ENCODE measurements at regions not wholly inside any gene's neighbourhood (a gene's known extent, or its start where the extent isn't known, plus 50 kb on each side); places are given as distances from the start of the nearest gene placed in this dataset.

GRCh38 chr3:20288050-20288449, 102.0 kb upstream of the SGO1 start:
- Histone ChIP-seq H3K79me2 (ENCODE audit: insufficient read depth, low read length) (no peaks in the 10 kb centered on the region), H2BK15ac (ENCODE audit: low read depth, low read length) (no peak overlapping the region), H3K27me3 (ENCODE audit: insufficient read depth, low read length) (no peaks in the 10 kb centered on the region), H3K4ac (ENCODE audit: low read depth, low read length) (no peak overlapping the region), H3K4me1 (ENCODE audit: insufficient read depth, low read length) (no peaks in the 10 kb centered on the region), H3K23ac (ENCODE audit: insufficient read length, low read depth, low read length) (no peak overlapping the region), H3K9me3 (ENCODE audit: control insufficient read depth, low read depth, low read length) (peaks cover 10% of the 10 kb centered on the region), H2AK5ac (ENCODE audit: insufficient read length, low read length) (no peak overlapping the region), H4K5ac (ENCODE audit: insufficient read length, low read depth, low read length) (no peak overlapping the region), H3K9ac (ENCODE audit: extremely low read depth, insufficient read length, low read length) (no peak overlapping the region), H2AFZ (ENCODE audit: low read length) (no peak overlapping the region), H4K20me1 (ENCODE audit: control insufficient read depth, insufficient read depth, insufficient read length) (no peaks in the 10 kb centered on the region), H4K8ac (replicated peaks; ENCODE audit: insufficient read length, low read depth, low read length) (no peak overlapping the region), H2BK20ac (ENCODE audit: low read depth, low read length, poor library complexity, severe bottlenecking) (no peak overlapping the region), H3K18ac (ENCODE audit: insufficient read length, low read depth, low read length) (no peak overlapping the region), H3K56ac (ENCODE audit: insufficient read length, low read depth, low read length) (no peak overlapping the region), H2BK120ac (ENCODE audit: low read depth, low read length, poor library complexity, severe bottlenecking) (no peak overlapping the region), H3K27ac (ENCODE audit: insufficient read length, low read depth, low read length) (no peak overlapping the region), H4K91ac (ENCODE audit: insufficient read length, low read depth, low read length) (no peak overlapping the region), H3K14ac (ENCODE audit: insufficient read depth, low read length) (no peak overlapping the region), H3K79me1 (ENCODE audit: insufficient read depth, low read depth, low read length, poor library complexity, severe bottlenecking) (no peaks in the 10 kb centered on the region), H3K23me2 (ENCODE audit: insufficient read length, low read depth, low read length, poor library complexity, severe bottlenecking) (no peaks in the 10 kb centered on the region), H3K4me2 (ENCODE audit: insufficient read depth, insufficient read length, low read length) (no peak overlapping the region), H3T11ph (ENCODE audit: low read length) (no peak overlapping the region), H2BK5ac (ENCODE audit: insufficient read length, low read length) (no peak overlapping the region), H2BK12ac (ENCODE audit: insufficient read length, low read depth, low read length) (no peak overlapping the region)
- peak overlapping the region; percentile 91 to 96 (median 94) for H3K27ac Mint-ChIP-seq
- DNase-seq: peak; percentile 43
- peaks cover 26 to 53% of the 10 kb centered on the region in 2 experiments for H3K9me3 Mint-ChIP-seq
- H3K4me1 Mint-ChIP-seq: peaks cover 11 to 18% of the 10 kb centered on the region in 2 experiments
- H3K4me3 Mint-ChIP-seq: no peak overlapping the region
- no peak for TF ChIP-seq CTCF (conservative IDR thresholded peaks at IDR 0.05)
- peaks cover 37 to 65% (median 43%) of the 10 kb centered on the region in 3 experiments for H3K36me3 Mint-ChIP-seq (ENCODE audit: insufficient read depth in 1 of 3, low read depth in 3 of 3)
- no peaks in the 10 kb centered on the region for H3K27me3 Mint-ChIP-seq (ENCODE audit: low read depth)

Data from H9 (cell line).